ENCODE measurements at regions not wholly inside any gene's neighbourhood (a gene's known extent, or its start where the extent isn't known, plus 50 kb on each side); places are given as distances from the start of the nearest gene placed in this dataset.

GRCh38 chr3:622314-622713 is 425.8 kb downstream of the CHL1 start:
- Mint-ChIP-seq H3K27me3 (ENCODE audit: low read depth) (peaks cover 15% of the 10 kb centered on the region), H3K27ac (ENCODE audit: unreplicated experiment) (no peak overlapping the region), H3K36me3 (ENCODE audit: low read depth) (no peaks in the 10 kb centered on the region), H3K4me1 (no peaks in the 10 kb centered on the region), H3K9me3 (no peaks in the 10 kb centered on the region), H3K4me3 (no peak overlapping the region)
- TF ChIP-seq, protein P1, sequence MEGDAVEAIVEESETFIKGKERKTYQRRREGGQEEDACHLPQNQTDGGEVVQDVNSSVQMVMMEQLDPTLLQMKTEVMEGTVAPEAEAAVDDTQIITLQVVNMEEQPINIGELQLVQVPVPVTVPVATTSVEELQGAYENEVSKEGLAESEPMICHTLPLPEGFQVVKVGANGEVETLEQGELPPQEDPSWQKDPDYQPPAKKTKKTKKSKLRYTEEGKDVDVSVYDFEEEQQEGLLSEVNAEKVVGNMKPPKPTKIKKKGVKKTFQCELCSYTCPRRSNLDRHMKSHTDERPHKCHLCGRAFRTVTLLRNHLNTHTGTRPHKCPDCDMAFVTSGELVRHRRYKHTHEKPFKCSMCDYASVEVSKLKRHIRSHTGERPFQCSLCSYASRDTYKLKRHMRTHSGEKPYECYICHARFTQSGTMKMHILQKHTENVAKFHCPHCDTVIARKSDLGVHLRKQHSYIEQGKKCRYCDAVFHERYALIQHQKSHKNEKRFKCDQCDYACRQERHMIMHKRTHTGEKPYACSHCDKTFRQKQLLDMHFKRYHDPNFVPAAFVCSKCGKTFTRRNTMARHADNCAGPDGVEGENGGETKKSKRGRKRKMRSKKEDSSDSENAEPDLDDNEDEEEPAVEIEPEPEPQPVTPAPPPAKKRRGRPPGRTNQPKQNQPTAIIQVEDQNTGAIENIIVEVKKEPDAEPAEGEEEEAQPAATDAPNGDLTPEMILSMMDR (conservative IDR thresholded peaks at IDR 0.05), result no peak
- no peak for DNase-seq (ENCODE audit: low read depth, low spot score)

DNA sequence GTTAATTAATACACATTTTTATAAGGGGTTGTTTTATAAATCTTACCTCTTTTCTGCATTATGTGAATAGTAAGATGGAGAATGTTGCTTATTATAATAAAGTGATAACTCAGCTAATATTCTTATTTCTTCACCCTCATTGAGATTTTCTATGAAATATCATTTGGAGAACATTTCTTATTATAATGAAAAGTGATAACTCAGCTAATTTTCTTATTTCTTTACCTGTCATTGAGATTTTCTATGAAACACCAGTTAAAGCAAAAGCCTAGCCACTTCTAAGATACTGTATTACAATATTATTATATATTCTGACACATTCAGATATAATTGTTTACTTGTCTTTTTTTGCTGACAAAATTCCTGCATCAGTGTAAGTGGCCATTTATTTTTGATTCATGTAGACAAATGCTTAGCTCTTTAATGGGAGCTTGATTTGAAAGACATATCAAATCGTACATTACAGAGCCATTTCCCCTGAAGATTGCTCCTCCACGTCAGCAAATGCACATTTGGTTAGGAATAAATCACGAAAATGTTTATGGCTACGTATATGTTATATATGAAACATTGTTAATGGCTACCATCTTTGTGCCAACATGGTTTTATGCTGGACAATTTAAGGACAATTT is 427.5 kb downstream of the CHL1 start:
- Mint-ChIP-seq H3K27me3 (ENCODE audit: low read depth) (peaks cover 12% of the 10 kb centered on the region), H3K36me3 (ENCODE audit: low read depth) (no peaks in the 10 kb centered on the region), H3K4me1 (no peaks in the 10 kb centered on the region), H3K27ac (ENCODE audit: unreplicated experiment) (no peak overlapping the region), H3K9me3 (peaks cover 5% of the 10 kb centered on the region), H3K4me3 (no peak overlapping the region)
- TF ChIP-seq, protein P1 (conservative IDR thresholded peaks at IDR 0.05), result no peak
- DNase-seq (ENCODE audit: low read depth, low spot score), result no peak

DNA sequence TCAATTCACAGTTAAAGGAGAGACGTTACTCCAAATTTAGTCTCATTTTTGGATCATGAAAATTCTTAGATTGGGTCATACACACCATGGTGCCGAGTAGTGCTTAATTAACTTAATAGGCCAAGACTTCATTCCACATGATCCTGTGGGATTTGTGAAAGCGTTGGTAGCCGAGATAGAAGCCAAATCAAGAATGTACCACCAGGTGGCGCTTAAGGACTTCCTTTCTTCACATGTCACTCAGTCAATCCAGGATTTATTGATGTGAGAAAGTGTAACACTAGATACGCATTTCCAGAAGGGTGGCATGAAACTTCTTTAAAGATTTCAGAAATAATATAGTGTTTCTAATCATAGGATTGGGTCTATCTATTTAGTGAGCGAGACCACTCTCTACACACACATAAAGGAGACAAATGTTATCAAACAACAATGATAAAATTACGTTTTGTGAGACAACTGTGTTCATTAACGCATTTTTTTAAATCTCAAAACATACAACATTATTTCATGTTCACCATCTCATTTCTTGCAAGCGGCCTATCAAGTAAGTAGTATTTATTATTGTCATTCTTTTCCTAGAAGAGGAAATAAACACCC is 436.1 kb downstream of the CHL1 start:
- no peak overlapping the region for H3K4me3 Mint-ChIP-seq
- no peaks in the 10 kb centered on the region for H3K36me3 Mint-ChIP-seq (ENCODE audit: low read depth)
- peak; percentile 72 for DNase-seq (ENCODE audit: low read depth, low spot score)
- peaks cover 5% of the 10 kb centered on the region for H3K9me3 Mint-ChIP-seq
- H3K27me3 Mint-ChIP-seq (ENCODE audit: low read depth), result peaks cover 39% of the 10 kb centered on the region
- H3K4me1 Mint-ChIP-seq, result no peaks in the 10 kb centered on the region
- TF ChIP-seq, protein P1 (conservative IDR thresholded peaks at IDR 0.05), result peak; percentile 87
- no peak overlapping the region for H3K27ac Mint-ChIP-seq (ENCODE audit: unreplicated experiment)

DNA sequence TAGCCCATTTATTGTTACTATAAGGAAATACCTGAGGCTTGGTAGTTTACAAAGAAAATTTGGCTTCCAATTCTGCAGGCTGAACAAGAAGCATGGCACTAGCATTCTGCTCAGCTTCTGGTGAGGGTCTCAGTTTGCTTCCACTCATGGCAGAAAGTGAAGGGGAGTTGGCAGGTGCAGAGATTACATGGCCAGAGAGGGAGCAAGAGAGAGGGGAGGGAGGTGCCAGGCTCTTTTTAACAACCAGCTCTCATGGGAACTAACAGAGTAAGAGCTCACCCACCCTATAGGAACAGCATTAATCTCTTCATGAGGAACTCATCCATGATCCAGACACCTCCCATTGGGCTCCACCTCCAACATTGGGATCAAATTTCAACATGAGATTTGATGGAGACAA is 437.9 kb downstream of the CHL1 start:
- Mint-ChIP-seq H3K27me3 (ENCODE audit: low read depth) (peaks cover 41% of the 10 kb centered on the region), H3K9me3 (no peaks in the 10 kb centered on the region), H3K4me3 (no peak overlapping the region), H3K36me3 (ENCODE audit: low read depth) (no peaks in the 10 kb centered on the region), H3K27ac (ENCODE audit: unreplicated experiment) (no peak overlapping the region), H3K4me1 (no peaks in the 10 kb centered on the region)
- TF ChIP-seq, protein P1 (conservative IDR thresholded peaks at IDR 0.05), result no peak
- DNase-seq (ENCODE audit: low read depth, low spot score), result no peak

DNA sequence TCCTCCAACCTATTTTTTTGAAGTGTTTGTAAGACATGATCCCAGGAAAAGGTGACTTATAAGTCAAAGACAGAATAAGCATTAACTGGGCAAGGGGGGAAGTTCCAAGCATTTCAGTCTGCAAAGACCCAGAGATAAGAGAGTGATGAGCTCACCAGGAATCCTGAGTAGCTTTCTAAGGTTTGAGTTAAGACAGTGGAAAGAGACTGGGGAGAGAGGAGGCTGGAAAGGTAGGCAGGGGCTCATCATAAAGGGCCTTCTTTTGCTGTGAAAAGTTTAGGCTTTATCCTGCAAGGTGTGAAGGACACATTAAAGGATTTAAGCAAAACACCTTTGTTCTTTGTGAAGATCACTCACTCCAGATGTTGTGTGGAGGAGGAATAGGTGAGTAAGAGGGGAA is 438.8 kb downstream of the CHL1 start:
- Mint-ChIP-seq H3K27ac (ENCODE audit: unreplicated experiment) (no peak overlapping the region), H3K4me3 (no peak overlapping the region), H3K9me3 (no peaks in the 10 kb centered on the region), H3K36me3 (ENCODE audit: low read depth) (no peaks in the 10 kb centered on the region), H3K27me3 (ENCODE audit: low read depth) (peaks cover 45% of the 10 kb centered on the region), H3K4me1 (no peaks in the 10 kb centered on the region)
- DNase-seq (ENCODE audit: low read depth, low spot score), result no peak
- TF ChIP-seq, protein P1 (conservative IDR thresholded peaks at IDR 0.05), result no peak

All from neural crest cell (in vitro differentiated cells).